Trophoblast cell (in vitro differentiated cells and primary cell): ENCODE measurements at regions not wholly inside any gene's neighbourhood (a gene's known extent, or its start where the extent isn't known, plus 50 kb on each side); places are given as distances from the start of the nearest gene placed in this dataset.
A peak's percentile ranks its signal among the peaks of the same experiment; 100 is the strongest.

Experiments
- DNase-seq, 2 donors: peaks; one replicate each; pipeline ENCODE4 v3.0.0-alpha.2; 2016
- H2AFZ ChIP-seq: 2 replicates; pipeline ENCODE4 v1.6.1; 2013; ENCODE audit warnings: low read length, moderate library complexity, mild to moderate bottlenecking; ENCODE audit not compliant: insufficient read depth, poor library complexity
- H2AK5ac ChIP-seq: 2 replicates; pipeline ENCODE4 v1.6.1; 2013; ENCODE audit warnings: mild to moderate bottlenecking, low read length
- H2BK120ac ChIP-seq: 2 replicates; pipeline ENCODE4 v1.6.1; 2013; ENCODE audit warnings: low read length, mild to moderate bottlenecking, moderate library complexity; ENCODE audit not compliant: insufficient read depth, poor library complexity
- H2BK12ac ChIP-seq: 2 replicates; pipeline ENCODE4 v1.6.1; 2013; ENCODE audit warnings: mild to moderate bottlenecking, low read length, moderate library complexity
- H2BK5ac ChIP-seq: 2 replicates; pipeline ENCODE4 v1.6.1; 2013; ENCODE audit warnings: low read length, low read depth, moderate library complexity, mild to moderate bottlenecking; ENCODE audit not compliant: poor library complexity
- H3K14ac ChIP-seq: 2 replicates; pipeline ENCODE4 v1.6.1; 2013; ENCODE audit warnings: mild to moderate bottlenecking, low read length
- H3K18ac ChIP-seq: 2 replicates; pipeline ENCODE4 v1.6.1; 2013; ENCODE audit warnings: mild to moderate bottlenecking, low read length
- H3K23ac ChIP-seq: 2 replicates; pipeline ENCODE4 v1.6.1; 2013; ENCODE audit warnings: low read length
- H3K27ac ChIP-seq: 2 replicates; pipeline ENCODE4 v1.5.1; 2013; ENCODE audit warnings: low read depth, mild to moderate bottlenecking, inconsistent platforms, low read length, moderate library complexity
- H3K27me3 ChIP-seq: 2 replicates; pipeline ENCODE4 v1.6.1; 2013; ENCODE audit warnings: inconsistent platforms, mild to moderate bottlenecking, low read length, moderate library complexity; ENCODE audit not compliant: insufficient read depth
- H3K36me3 ChIP-seq, 2 experiments: 1 replicate in 1 of 2; 2 replicates in 1 of 2; pipeline ENCODE4 v1.6.1; 2013; ENCODE audit warnings: low read length in 2 of 2, mild to moderate bottlenecking in 2 of 2, moderate library complexity in 1 of 2; ENCODE audit not compliant: insufficient read depth in 2 of 2, control insufficient read depth in 1 of 2
- H3K4ac ChIP-seq: 2 replicates; pipeline ENCODE4 v1.6.1; 2013; ENCODE audit warnings: low read depth, mild to moderate bottlenecking, low read length, moderate library complexity
- H3K4me1 ChIP-seq, 2 experiments: 1 replicate in 1 of 2; 2 replicates in 1 of 2; pipeline ENCODE4 v1.6.1; 2013; ENCODE audit warnings: low read length in 2 of 2, mild to moderate bottlenecking in 2 of 2, moderate library complexity in 1 of 2; ENCODE audit not compliant: insufficient read depth in 2 of 2, control insufficient read depth in 1 of 2
- H3K4me2 ChIP-seq: 2 replicates; pipeline ENCODE4 v1.6.1; 2013; ENCODE audit warnings: inconsistent platforms, mild to moderate bottlenecking, low read length, moderate library complexity
- H3K4me3 ChIP-seq: 2 replicates; pipeline ENCODE4 v1.5.1; 2013; ENCODE audit warnings: mild to moderate bottlenecking, low read depth, low read length, inconsistent platforms
- H3K79me1 ChIP-seq: one replicate; pipeline ENCODE4 v1.6.1; 2013; ENCODE audit warnings: low read length
- H3K79me2 ChIP-seq: 2 replicates; pipeline ENCODE4 v1.6.1; 2013; ENCODE audit warnings: low read length, mild to moderate bottlenecking; ENCODE audit not compliant: control insufficient read depth, insufficient read depth, poor library complexity
- H3K9ac ChIP-seq: 2 replicates; pipeline ENCODE4 v1.6.1; 2013; ENCODE audit warnings: mild to moderate bottlenecking, low read length
- H3K9me3 ChIP-seq: 2 replicates; pipeline ENCODE4 v1.6.1; 2013; ENCODE audit warnings: low read depth, mild to moderate bottlenecking, control low read depth, inconsistent platforms, low read length; ENCODE audit not compliant: insufficient read depth
- H4K12ac ChIP-seq: 2 replicates; pipeline ENCODE4 v1.6.1; 2013; ENCODE audit warnings: low read depth, mild to moderate bottlenecking, low read length, moderate library complexity
- H4K8ac ChIP-seq: 2 replicates; pipeline ENCODE4 v1.6.1; 2013; ENCODE audit warnings: low read depth, mild to moderate bottlenecking, low read length, moderate library complexity
- H4K91ac ChIP-seq: one replicate; pipeline ENCODE4 v1.6.1; 2013; ENCODE audit warnings: low read depth, mild to moderate bottlenecking, low read length, moderate library complexity
- WGBS: extraction: QIAGEN DNeasy Blood & Tissue Kit; methylation state at CpG from one replicate; pipeline ENCODE4 v1.1.7; 2013; ENCODE audit warnings: missing lambda C conversion rate; ENCODE audit not compliant: insufficient read length, insufficient coverage; ENCODE audit errors: extremely low coverage; 5-methylcytosine and 5-hydroxymethylcytosine counted together

DNA sequence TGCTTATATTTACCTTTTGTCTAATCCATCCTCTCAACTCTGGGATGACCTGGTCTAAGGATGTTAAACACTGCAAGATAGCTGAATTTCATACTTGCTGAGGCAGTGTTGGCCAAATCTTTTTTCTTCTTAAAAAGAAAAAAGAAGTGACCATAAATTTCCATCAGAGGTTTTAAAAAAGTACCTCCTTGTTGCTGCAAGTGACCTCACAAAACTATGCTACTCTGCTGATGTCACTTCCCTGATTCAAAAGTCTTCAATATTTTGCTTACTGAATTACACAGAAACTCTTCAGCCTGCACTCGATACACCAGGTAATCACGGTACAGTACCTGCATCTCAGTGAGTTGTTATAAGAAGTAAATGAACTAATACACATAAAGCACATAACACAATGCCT lies 107.2 kb upstream of the PRDM1 start:
- Histone ChIP-seq H3K36me3 (no peaks in the 10 kb centered on the region), H2AFZ (no peak overlapping the region), H3K4me3 (no peak overlapping the region), H4K12ac (no peak overlapping the region), H4K91ac (no peak overlapping the region), H3K23ac (no peak overlapping the region), H3K14ac (no peak overlapping the region), H3K9ac (no peak overlapping the region), H3K4me2 (no peak overlapping the region), H3K4ac (no peak overlapping the region), H4K8ac (no peak overlapping the region), H3K4me1 (no peaks in the 10 kb centered on the region), H2AK5ac (no peak overlapping the region), H2BK120ac (no peak overlapping the region), H3K27ac (no peak overlapping the region), H3K79me1 (no peaks in the 10 kb centered on the region), H3K9me3 (no peaks in the 10 kb centered on the region), H2BK5ac (no peak overlapping the region), H3K79me2 (no peaks in the 10 kb centered on the region), H3K18ac (no peak overlapping the region), H2BK12ac (no peak overlapping the region), H3K27me3 (peaks cover 24% of the 10 kb centered on the region)
- no peak for DNase-seq
- no CpG with 5 or more reads among the region's 2 CpGs for WGBS

DNA sequence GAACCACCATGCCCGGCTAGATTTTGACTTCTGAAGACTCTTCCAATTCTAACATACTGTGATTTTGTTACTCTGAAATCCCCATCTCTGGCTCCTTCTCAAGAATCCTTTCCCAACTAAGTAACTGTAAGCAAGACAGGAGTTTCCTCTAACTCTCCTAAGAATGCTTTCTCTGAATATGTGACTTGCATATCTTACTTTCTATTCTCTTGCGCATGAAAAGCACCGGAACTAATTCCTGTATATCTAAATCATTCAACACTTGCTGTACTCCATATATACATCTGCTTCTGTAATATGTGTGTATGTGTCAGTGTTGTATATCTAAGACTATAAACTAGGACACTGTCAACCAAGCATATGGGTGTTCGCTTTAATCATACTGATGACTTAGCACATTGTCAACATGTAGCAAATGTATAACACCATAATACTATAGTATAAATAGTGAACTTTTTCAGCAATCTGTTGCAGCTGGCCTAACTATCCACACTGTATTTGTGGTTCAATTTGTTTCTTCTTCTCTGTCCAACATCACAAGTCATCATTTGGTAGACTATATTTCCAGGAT lies 108.1 kb upstream of the PRDM1 start:
- DNase-seq, result no peak
- H4K91ac ChIP-seq, result no peak overlapping the region
- H3K27me3 ChIP-seq, result peaks cover 21% of the 10 kb centered on the region
- no peak overlapping the region for H2BK12ac ChIP-seq
- H3K9me3 ChIP-seq, result no peaks in the 10 kb centered on the region
- no peaks in the 10 kb centered on the region for H3K36me3 ChIP-seq
- no peak overlapping the region for H3K23ac ChIP-seq
- H3K4me2 ChIP-seq, result no peak overlapping the region
- H2BK5ac ChIP-seq, result no peak overlapping the region
- H3K4me3 ChIP-seq, result no peak overlapping the region
- no peak overlapping the region for H2BK120ac ChIP-seq
- H2AK5ac ChIP-seq, result no peak overlapping the region
- H3K27ac ChIP-seq, result no peak overlapping the region
- no peaks in the 10 kb centered on the region for H3K4me1 ChIP-seq
- H3K4ac ChIP-seq, result no peak overlapping the region
- H4K8ac ChIP-seq, result no peak overlapping the region
- no peak overlapping the region for H4K12ac ChIP-seq
- no peak overlapping the region for H3K18ac ChIP-seq
- no CpG with 5 or more reads among the region's 4 CpGs for WGBS
- no peaks in the 10 kb centered on the region for H3K79me1 ChIP-seq
- H3K79me2 ChIP-seq, result no peaks in the 10 kb centered on the region
- no peak overlapping the region for H3K9ac ChIP-seq
- H2AFZ ChIP-seq, result no peak overlapping the region
- no peak overlapping the region for H3K14ac ChIP-seq

DNA sequence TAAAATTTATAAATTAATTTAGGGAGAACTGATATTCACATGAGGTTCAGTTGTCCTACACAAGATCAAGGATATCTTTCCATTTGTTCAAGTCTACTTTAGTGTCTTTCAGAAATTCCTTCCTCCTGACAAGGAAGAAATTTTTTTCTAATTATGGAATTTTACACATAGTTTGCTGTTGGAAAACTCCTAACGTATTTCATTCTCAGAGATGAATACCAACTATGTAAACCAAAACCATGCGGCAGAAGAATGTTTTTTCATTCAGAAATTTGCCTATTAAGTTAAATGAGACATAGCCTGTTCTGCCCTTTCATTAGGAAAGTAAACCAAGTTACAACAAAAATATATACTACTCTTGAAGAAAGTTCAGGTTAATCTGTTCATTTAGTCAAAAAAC lies 111.2 kb upstream of the PRDM1 start:
- Histone ChIP-seq H3K23ac (no peak overlapping the region), H3K27me3 (no peaks in the 10 kb centered on the region), H2AFZ (no peak overlapping the region), H3K79me1 (no peaks in the 10 kb centered on the region), H3K79me2 (no peaks in the 10 kb centered on the region), H3K27ac (no peak overlapping the region), H3K18ac (no peak overlapping the region), H3K4ac (no peak overlapping the region), H3K4me2 (no peak overlapping the region), H2BK5ac (no peak overlapping the region), H3K9me3 (no peaks in the 10 kb centered on the region), H2BK12ac (no peak overlapping the region), H4K8ac (no peak overlapping the region), H3K14ac (no peak overlapping the region), H4K12ac (no peak overlapping the region), H3K4me3 (no peak overlapping the region), H2AK5ac (no peak overlapping the region), H3K9ac (no peak overlapping the region), H2BK120ac (no peak overlapping the region), H3K36me3 (no peaks in the 10 kb centered on the region), H4K91ac (no peak overlapping the region), H3K4me1 (no peaks in the 10 kb centered on the region)
- DNase-seq, result peak in 1 of 2 donors; percentile 73
- no CpG with 5 or more reads among the region's 2 CpGs for WGBS

DNA sequence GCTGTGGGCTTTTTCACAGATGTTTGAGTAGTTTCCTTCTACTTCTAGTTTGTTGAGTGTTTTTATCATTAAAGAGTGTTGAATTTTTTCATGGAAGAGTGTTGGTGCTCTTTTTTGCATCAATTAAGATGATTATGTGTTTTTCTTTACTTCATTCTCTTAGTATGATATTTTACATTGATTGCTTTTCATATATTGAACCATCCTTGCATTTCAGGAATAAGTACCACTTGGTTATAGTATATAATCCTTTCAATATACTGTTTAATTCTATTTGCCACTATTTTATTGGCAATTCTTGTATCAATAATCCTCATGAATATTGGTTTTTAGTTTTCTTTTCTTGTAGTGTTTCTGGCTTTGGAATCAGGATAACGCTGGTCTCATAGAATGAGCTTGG lies 113.7 kb upstream of the PRDM1 start:
- Histone ChIP-seq H2AK5ac (no peak overlapping the region), H2BK120ac (no peak overlapping the region), H3K4ac (no peak overlapping the region), H3K14ac (no peak overlapping the region), H4K8ac (no peak overlapping the region), H2BK5ac (no peak overlapping the region), H3K4me1 (no peaks in the 10 kb centered on the region), H3K23ac (no peak overlapping the region), H3K79me1 (no peaks in the 10 kb centered on the region), H2BK12ac (no peak overlapping the region), H3K27me3 (no peaks in the 10 kb centered on the region), H3K36me3 (no peaks in the 10 kb centered on the region), H3K9me3 (no peaks in the 10 kb centered on the region), H4K12ac (no peak overlapping the region), H4K91ac (no peak overlapping the region), H3K9ac (no peak overlapping the region), H3K4me2 (no peak overlapping the region), H3K27ac (no peak overlapping the region), H3K4me3 (no peak overlapping the region), H3K18ac (no peak overlapping the region), H3K79me2 (no peaks in the 10 kb centered on the region), H2AFZ (no peak overlapping the region)
- DNase-seq, result no peak
- WGBS, result no CpG with 5 or more reads among the region's 1 CpG
